ENCODE measurements at regions not wholly inside any gene's neighbourhood (a gene's known extent, or its start where the extent isn't known, plus 50 kb on each side); places are given as distances from the start of the nearest gene placed in this dataset.

DNA sequence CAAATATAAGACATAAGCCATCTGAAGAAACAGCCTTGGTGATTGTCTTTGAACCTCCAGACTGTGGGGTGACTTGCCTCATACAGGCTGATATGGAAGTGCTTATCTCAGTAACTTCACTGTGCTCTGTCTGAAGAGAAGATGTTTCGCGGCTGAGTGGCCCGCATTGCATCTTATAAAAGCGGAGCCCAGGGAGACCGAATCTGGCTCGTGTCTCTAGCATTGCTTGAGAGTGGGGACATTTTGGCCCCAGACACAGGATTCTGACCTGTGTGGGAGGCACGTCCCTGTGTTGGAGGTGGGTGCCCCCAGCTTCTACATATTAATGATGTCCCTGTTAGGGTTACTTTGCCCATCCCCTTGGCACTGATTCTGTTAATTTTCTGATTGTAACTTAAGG, 66.4 kb downstream of the METRNL start:
- no peak for TF ChIP-seq EZH2 (IDR thresholded peaks at IDR 0.05; ENCODE audit: low read depth)
- TF ChIP-seq, protein P1, sequence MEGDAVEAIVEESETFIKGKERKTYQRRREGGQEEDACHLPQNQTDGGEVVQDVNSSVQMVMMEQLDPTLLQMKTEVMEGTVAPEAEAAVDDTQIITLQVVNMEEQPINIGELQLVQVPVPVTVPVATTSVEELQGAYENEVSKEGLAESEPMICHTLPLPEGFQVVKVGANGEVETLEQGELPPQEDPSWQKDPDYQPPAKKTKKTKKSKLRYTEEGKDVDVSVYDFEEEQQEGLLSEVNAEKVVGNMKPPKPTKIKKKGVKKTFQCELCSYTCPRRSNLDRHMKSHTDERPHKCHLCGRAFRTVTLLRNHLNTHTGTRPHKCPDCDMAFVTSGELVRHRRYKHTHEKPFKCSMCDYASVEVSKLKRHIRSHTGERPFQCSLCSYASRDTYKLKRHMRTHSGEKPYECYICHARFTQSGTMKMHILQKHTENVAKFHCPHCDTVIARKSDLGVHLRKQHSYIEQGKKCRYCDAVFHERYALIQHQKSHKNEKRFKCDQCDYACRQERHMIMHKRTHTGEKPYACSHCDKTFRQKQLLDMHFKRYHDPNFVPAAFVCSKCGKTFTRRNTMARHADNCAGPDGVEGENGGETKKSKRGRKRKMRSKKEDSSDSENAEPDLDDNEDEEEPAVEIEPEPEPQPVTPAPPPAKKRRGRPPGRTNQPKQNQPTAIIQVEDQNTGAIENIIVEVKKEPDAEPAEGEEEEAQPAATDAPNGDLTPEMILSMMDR (conservative IDR thresholded peaks at IDR 0.05) = no peak

All from PC-9 (cell line).